ENCODE measurements at regions not wholly inside any gene's neighbourhood (a gene's known extent, or its start where the extent isn't known, plus 50 kb on each side); places are given as distances from the start of the nearest gene placed in this dataset.

DNA sequence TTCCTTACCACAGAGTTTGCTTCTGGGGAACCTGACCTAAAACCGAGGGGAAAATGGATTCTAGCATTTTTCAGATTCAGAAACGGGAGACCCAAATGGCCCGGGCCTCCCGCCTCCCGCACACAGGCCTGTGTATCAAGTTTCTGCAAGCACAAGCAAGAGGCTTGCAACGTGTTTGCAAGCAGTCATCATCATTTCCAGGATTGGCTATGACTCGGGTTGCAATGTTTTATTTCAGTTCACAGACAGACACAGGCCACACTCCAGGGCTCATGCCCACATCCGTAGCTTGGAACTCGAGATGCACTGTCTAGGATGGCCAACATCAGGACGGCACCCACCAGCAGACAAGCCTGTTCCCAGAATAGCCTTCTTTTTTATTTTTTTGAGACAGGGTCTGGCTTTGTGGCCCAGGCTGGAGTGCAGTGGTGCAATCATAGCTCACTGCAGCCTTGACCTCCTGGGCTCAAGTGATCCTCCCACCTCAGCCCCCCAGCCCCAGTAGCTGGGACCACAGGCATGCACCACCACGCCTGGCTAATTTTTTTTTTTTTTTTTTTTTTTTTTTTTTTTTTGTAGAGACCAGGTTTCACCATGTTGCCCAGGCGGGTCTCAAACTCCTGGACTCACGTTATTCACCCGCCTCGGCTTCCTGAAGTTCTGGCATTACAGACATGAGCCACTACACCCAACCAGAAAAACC is 68.1 kb upstream of the FOXK1 start:
- DNase-seq (ENCODE audit: low read depth): peak; percentile 85

DNA sequence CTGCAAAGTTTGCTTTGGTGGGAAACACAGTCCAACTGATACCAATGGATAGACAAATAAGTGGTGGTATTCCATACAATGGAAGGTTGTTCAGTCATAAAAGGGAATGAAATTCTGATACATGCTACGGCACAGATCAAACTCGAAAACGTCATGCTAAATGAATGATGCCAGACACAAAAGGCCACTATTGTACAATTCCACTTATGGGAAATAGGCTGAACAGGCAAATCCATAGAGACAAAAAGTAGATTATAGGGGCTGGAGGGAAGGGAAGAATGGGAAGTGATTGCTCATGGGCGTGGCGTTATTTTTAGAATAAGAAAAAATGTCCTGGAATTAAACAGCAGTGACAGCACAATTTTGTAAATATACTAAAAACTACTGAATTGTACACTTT is 66.0 kb upstream of the FOXK1 start:
- DNase-seq (ENCODE audit: low read depth): no peak

DNA sequence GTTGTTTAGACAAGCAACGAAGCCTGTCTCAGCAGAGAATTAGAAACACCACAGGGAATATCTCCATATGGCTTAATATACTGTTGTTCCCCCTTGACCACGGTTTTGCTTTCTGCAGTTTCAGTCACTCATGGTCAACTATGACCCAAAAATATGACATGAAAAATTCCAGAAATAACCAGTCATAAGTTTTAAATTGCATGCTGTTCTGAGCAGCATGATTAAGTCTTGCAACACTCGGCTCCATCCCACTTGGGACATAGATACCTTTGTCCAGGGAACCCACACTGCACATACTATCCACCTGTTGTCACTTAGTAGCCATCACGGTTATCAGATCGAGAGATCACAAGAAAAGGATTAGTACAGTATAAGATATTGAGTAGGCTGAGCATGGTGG is 60.7 kb upstream of the FOXK1 start:
- peak; percentile 69 for DNase-seq (ENCODE audit: low read depth)

DNA sequence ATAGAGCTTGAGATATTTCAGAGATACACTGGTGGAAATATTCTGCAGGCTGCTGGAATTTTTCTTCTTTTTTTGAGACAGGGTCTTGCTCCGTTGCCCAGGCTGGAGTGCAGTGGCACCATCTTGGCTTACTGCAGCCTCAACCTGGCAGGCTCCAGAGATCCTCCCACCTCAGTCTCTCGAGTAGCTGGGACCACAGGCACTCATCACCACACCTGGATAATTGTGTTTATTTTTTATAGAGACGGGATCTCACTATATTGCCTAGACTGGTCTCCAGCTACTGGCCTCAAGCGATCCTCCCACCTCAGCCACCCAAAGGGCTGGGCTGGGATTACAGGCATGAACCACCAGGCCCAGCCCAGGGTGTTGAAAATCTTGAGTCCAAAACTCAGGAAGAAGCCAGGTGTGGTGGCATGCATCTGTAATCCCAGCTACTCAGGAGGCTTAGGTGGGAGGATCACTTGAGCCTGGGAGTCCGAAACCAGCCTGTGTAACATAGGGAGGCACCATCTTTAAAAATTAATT is 55.7 kb upstream of the FOXK1 start:
- DNase-seq (ENCODE audit: low read depth): no peak

DNA sequence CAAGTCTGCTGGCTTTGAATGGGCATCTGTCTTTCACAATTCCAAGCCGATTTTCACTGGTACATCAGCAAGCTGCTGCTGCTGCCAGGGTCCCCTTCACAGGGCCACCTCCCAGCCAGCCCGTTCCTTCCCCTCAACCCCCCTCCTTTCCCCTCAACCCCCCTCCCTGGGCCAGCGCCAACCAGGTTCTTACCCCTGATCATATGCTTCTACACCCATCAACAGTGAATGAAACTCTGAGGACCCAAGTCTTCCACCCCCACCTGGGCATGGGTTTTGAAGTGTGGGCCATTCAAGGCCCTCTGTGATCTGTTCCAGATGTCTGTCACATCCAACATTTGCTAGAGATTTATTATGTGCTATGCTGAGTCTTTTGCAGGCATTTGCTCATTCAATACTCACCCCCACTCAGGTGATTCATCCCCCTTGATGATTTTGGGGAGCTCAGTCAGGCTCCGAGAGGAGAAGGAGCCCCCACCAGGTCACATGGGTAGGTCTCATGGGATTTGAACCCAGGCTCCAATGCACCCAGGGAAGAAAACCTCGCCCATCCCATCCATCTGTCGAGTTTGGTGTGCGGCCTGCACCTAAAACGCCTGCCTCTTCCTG is 52.7 kb upstream of the FOXK1 start:
- DNase-seq (ENCODE audit: low read depth): no peak

DNA sequence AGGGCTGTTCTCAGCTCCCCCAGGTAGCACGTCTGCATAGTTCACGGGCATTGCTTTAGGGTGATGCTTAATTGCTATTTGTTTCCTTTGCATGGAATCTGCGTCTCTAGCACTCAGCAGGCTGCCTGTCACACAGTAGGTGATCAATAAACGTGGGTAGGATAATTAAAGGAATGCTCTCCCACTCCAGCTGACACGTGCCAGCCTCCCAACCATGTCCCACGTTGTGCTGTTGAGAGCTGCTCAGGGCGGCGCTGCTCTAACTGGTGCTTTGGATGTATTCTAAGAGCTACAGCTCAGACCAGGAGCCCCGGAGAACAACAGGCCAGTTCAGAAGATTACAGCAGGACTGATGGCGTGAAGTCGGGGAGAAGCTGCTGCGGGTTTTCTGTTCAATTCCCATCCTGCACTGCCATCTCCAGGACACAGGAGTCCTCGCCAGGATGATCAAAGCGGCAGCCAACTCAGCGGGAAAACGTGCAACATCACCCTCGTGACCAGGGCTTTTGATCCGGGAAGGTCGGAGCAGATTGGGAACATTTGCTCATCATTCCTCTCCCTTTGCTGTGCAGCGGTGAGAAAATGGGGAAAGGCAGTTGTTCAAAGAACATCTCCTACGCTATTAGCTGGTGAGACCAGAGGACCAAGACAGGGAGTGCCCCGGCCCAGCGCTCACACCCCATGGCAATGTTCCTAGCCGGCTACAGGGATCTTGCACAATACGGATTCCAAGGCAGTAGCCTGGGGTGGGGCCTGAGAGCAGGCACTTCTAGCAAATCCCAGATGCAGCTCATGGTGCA is 50.5 kb upstream of the FOXK1 start:
- peak; percentile 96 for DNase-seq (ENCODE audit: low read depth)
